ENCODE measurements at regions not wholly inside any gene's neighbourhood (a gene's known extent, or its start where the extent isn't known, plus 50 kb on each side); places are given as distances from the start of the nearest gene placed in this dataset.

DNA sequence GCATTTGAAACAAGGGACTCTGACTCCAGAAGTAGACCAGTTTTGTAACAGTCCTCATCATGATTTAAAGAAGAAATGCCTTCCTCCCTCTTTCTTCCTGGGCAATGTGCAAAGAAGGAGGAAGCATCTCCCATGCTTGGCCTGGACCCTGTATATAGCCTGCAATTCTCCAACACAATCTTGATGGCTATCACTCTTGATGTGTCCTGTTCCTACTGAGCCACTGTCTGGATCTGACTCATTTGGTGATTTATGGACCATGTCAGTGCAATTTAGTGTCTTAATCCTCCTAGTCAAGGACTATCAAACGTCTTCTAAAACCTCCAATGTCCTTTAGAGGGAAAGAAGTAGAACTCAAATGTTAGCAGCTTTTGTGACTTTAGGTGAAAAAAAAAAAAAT, 697.3 kb downstream of the TLR4 start:
- H3K27ac ChIP-seq (ENCODE audit: insufficient read length, low read depth, low read length) = no peak overlapping the region
- Mint-ChIP-seq H3K27ac (no peak overlapping the region), H3K4me1 (no peaks in the 10 kb centered on the region), H3K9me3 (no peaks in the 10 kb centered on the region), H3K36me3 (ENCODE audit: insufficient read depth in 1 of 3, low read depth in 3 of 3) (no peaks in the 10 kb centered on the region; a peak in 1 of 7 replicates), H3K27me3 (ENCODE audit: low read depth) (no peaks in the 10 kb centered on the region), H3K4me3 (no peak overlapping the region)
- H3K23ac ChIP-seq (ENCODE audit: insufficient read length, low read depth, low read length) = no peak overlapping the region
- TF ChIP-seq, protein P1, sequence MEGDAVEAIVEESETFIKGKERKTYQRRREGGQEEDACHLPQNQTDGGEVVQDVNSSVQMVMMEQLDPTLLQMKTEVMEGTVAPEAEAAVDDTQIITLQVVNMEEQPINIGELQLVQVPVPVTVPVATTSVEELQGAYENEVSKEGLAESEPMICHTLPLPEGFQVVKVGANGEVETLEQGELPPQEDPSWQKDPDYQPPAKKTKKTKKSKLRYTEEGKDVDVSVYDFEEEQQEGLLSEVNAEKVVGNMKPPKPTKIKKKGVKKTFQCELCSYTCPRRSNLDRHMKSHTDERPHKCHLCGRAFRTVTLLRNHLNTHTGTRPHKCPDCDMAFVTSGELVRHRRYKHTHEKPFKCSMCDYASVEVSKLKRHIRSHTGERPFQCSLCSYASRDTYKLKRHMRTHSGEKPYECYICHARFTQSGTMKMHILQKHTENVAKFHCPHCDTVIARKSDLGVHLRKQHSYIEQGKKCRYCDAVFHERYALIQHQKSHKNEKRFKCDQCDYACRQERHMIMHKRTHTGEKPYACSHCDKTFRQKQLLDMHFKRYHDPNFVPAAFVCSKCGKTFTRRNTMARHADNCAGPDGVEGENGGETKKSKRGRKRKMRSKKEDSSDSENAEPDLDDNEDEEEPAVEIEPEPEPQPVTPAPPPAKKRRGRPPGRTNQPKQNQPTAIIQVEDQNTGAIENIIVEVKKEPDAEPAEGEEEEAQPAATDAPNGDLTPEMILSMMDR (conservative IDR thresholded peaks at IDR 0.05) = no peak
- no peak overlapping the region for H4K5ac ChIP-seq (ENCODE audit: insufficient read length, low read depth, low read length)
- no peak overlapping the region for H2AFZ ChIP-seq (ENCODE audit: low read length)
- DNase-seq = no peak
- H3T11ph ChIP-seq (ENCODE audit: low read length) = no peak overlapping the region
- H2AK5ac ChIP-seq (ENCODE audit: insufficient read length, low read length) = no peak overlapping the region
- no peaks in the 10 kb centered on the region for H3K23me2 ChIP-seq (ENCODE audit: insufficient read length, low read depth, low read length, poor library complexity, severe bottlenecking)
- H3K9ac ChIP-seq (ENCODE audit: extremely low read depth, insufficient read length, low read length) = no peak overlapping the region
- no peak overlapping the region for H3K14ac ChIP-seq (ENCODE audit: insufficient read depth, low read length)
- H3K56ac ChIP-seq (ENCODE audit: insufficient read length, low read depth, low read length) = no peak overlapping the region
- no peak overlapping the region for H4K91ac ChIP-seq (ENCODE audit: insufficient read length, low read depth, low read length)
- H3K18ac ChIP-seq (ENCODE audit: insufficient read length, low read depth, low read length) = no peak overlapping the region
- H3K4me1 ChIP-seq (ENCODE audit: insufficient read depth, low read length) = no peaks in the 10 kb centered on the region
- WGBS (ENCODE audit: extremely low coverage, insufficient read length, low lambda C conversion rate) = no CpG with 5 or more reads among the region's 1 CpG
- H3K27me3 ChIP-seq (ENCODE audit: insufficient read depth, low read length) = no peaks in the 10 kb centered on the region
- H3K79me2 ChIP-seq (ENCODE audit: insufficient read depth, low read length) = no peaks in the 10 kb centered on the region
- H2BK120ac ChIP-seq (ENCODE audit: low read depth, low read length, poor library complexity, severe bottlenecking) = no peak overlapping the region
- H3K4me2 ChIP-seq (ENCODE audit: insufficient read depth, insufficient read length, low read length) = no peak overlapping the region
- H3K9me3 ChIP-seq (ENCODE audit: control insufficient read depth, low read depth, low read length) = no peaks in the 10 kb centered on the region
- H4K8ac ChIP-seq (replicated peaks; ENCODE audit: insufficient read length, low read depth, low read length) = no peak overlapping the region
- H2BK5ac ChIP-seq (ENCODE audit: insufficient read length, low read length) = no peak overlapping the region
- no peak overlapping the region for H2BK12ac ChIP-seq (ENCODE audit: insufficient read length, low read depth, low read length)
- H4K20me1 ChIP-seq (ENCODE audit: control insufficient read depth, insufficient read depth, insufficient read length) = no peaks in the 10 kb centered on the region
- H3K4ac ChIP-seq (ENCODE audit: low read depth, low read length) = no peak overlapping the region
- no peaks in the 10 kb centered on the region for H3K79me1 ChIP-seq (ENCODE audit: insufficient read depth, low read depth, low read length, poor library complexity, severe bottlenecking)
- no peak overlapping the region for H2BK15ac ChIP-seq (ENCODE audit: low read depth, low read length)
- H2BK20ac ChIP-seq (ENCODE audit: low read depth, low read length, poor library complexity, severe bottlenecking) = no peak overlapping the region

Measured in H9 (cell line).